CD14-positive monocyte (primary cell): ENCODE measurements at regions not wholly inside any gene's neighbourhood (a gene's known extent, or its start where the extent isn't known, plus 50 kb on each side); places are given as distances from the start of the nearest gene placed in this dataset.

ENCODE experiments used
- DNase-seq, 3 donors: peaks; one replicate each; pipeline ENCODE4 v3.0.0-alpha.2; 2011 to 2022
- H2AFZ ChIP-seq: 2 replicates; pipeline ENCODE4 v1.6.0; 2012; ENCODE audit warnings: mild to moderate bottlenecking, low read depth, low read length, inconsistent platforms; ENCODE audit not compliant: insufficient read depth, poor library complexity, severe bottlenecking
- H3K27ac ChIP-seq, 2 donors: 1 replicate in 1 of 2; 2 replicates in 1 of 2; pipeline ENCODE4 v1.5.1; 2012 to 2013; ENCODE audit warnings: low read length in 2 of 2, control low read depth in 1 of 2, inconsistent platforms in 1 of 2, low read depth in 1 of 2, mild to moderate bottlenecking in 1 of 2
- H3K27me3 ChIP-seq, 2 donors: one replicate each; pipeline versions ENCODE4 v1.6.0 to v1.6.1; 2011 to 2013; ENCODE audit warnings: low read length in 2 of 2; ENCODE audit not compliant: control insufficient read depth in 2 of 2, insufficient read depth in 2 of 2
- H3K36me3 ChIP-seq, 2 donors: replicated peaks in 1 of 2; 1 replicate in 1 of 2; 2 replicates in 1 of 2; pipeline versions ENCODE4 v1.5.1 to v1.6.1; 2012 to 2013; ENCODE audit warnings: low read length in 2 of 2, control low read depth in 1 of 2, inconsistent platforms in 1 of 2, mild to moderate bottlenecking in 1 of 2; ENCODE audit not compliant: insufficient read depth in 2 of 2, control insufficient read depth in 1 of 2
- H3K4me1 ChIP-seq, 2 donors: 1 replicate in 1 of 2; 2 replicates in 1 of 2; pipeline versions ENCODE4 v1.5.1 to v1.6.1; 2012 to 2013; ENCODE audit warnings: low read length in 2 of 2, control low read depth in 1 of 2, inconsistent platforms in 1 of 2, mild to moderate bottlenecking in 1 of 2, moderate library complexity in 1 of 2; ENCODE audit not compliant: insufficient read depth in 2 of 2, control insufficient read depth in 1 of 2
- H3K4me2 ChIP-seq: replicated peaks from 2 replicates; pipeline ENCODE3; 2012; ENCODE audit warnings: low read length, moderate library complexity, mild to moderate bottlenecking; ENCODE audit not compliant: poor library complexity, severe bottlenecking; ENCODE audit errors: extremely low read depth
- H3K4me3 ChIP-seq, 3 experiments: fragments of 200-600 bp in 1 of 3; sonication (generic) in 1 of 3; replicated peaks in 1 of 3; 1 replicate in 2 of 3; 2 replicates in 1 of 3; pipeline ENCODE4 v1.5.1; 2011 to 2013; ENCODE audit warnings: low read length in 3 of 3, mild to moderate bottlenecking in 3 of 3, control low read depth in 2 of 3, low read depth in 2 of 3, inconsistent platforms in 1 of 3, moderate library complexity in 1 of 3
- H3K79me2 ChIP-seq: 2 replicates; pipeline ENCODE4 v1.6.0; 2012; ENCODE audit warnings: mild to moderate bottlenecking, control low read depth, inconsistent platforms, low read length, moderate library complexity; ENCODE audit not compliant: insufficient read depth
- H3K9ac ChIP-seq: 2 replicates; pipeline ENCODE4 v1.6.0; 2017; ENCODE audit warnings: low read length, mild to moderate bottlenecking; ENCODE audit not compliant: insufficient read depth, poor library complexity, severe bottlenecking
- H3K9me3 ChIP-seq, 2 donors: replicated peaks in 1 of 2; 1 replicate in 1 of 2; 2 replicates in 1 of 2; pipeline versions ENCODE4 v1.5.1 to v1.6.1; 2012 to 2013; ENCODE audit warnings: low read length in 2 of 2, control low read depth in 1 of 2; ENCODE audit not compliant: control insufficient read depth in 1 of 2, insufficient read depth in 1 of 2
- H4K20me1 ChIP-seq: 2 replicates; pipeline ENCODE4 v1.6.0; 2012; ENCODE audit warnings: mild to moderate bottlenecking, low read length, control low read depth, moderate library complexity; ENCODE audit not compliant: insufficient read depth
- H3K27ac Mint-ChIP-seq, 7 donors: one replicate each; pipeline ENCODE4 v1.8.0; 2020; ENCODE audit warnings: mild to moderate bottlenecking in 7 of 7, mixed read lengths in 7 of 7, moderate library complexity in 6 of 7, inconsistent platforms in 2 of 7
- H3K27me3 Mint-ChIP-seq, 3 donors: one replicate each; pipeline ENCODE4 v1.8.0; 2021 to 2022; ENCODE audit warnings: low read depth in 3 of 3, mild to moderate bottlenecking in 3 of 3, mixed read lengths in 3 of 3, moderate library complexity in 3 of 3, inconsistent platforms in 1 of 3
- H3K36me3 Mint-ChIP-seq, 2 donors: one replicate each; pipeline ENCODE4 v1.8.0; 2020; ENCODE audit warnings: mixed read lengths in 2 of 2, inconsistent platforms in 1 of 2, mild to moderate bottlenecking in 1 of 2
- H3K4me1 Mint-ChIP-seq: one replicate; pipeline ENCODE4 v1.8.0; 2020; ENCODE audit warnings: mild to moderate bottlenecking, mixed read lengths
- H3K4me3 Mint-ChIP-seq, 2 donors: one replicate each; pipeline ENCODE4 v1.8.0; 2020; ENCODE audit warnings: mild to moderate bottlenecking in 2 of 2, mixed read lengths in 2 of 2, moderate library complexity in 1 of 2
- H3K9me3 Mint-ChIP-seq, 7 donors: one replicate each; pipeline ENCODE4 v1.8.0; 2020 to 2022; ENCODE audit warnings: mixed read lengths in 7 of 7, mild to moderate bottlenecking in 6 of 7, moderate library complexity in 6 of 7, inconsistent platforms in 2 of 7
- CTCF ChIP-seq: fragments of 200-600 bp; IDR thresholded peaks from one replicate; pipeline ENCODE4 v1.8.0; 2022; ENCODE audit warnings: antibody characterized with exemption, mild to moderate bottlenecking
- WGBS: methylation state at CpG from one replicate; pipeline ENCODE4 v1.1.5; 2013; ENCODE audit warnings: missing lambda C conversion rate; ENCODE audit not compliant: insufficient coverage; 5-methylcytosine and 5-hydroxymethylcytosine counted together
- intact Hi-C, 2 donors: fragments of 100-400 bp; cut with micrococcal nuclease; formaldehyde crosslinking; loops; one replicate each; pipeline versions ENCODE4 v1.15.0 to v1.15.1; 2023

GRCh38 chr2:19576411-19576810 lies 218.0 kb upstream of the OSR1 start:
- Mint-ChIP-seq H3K4me1 (no peaks in the 10 kb centered on the region), H3K27me3 (peaks cover 0 to 2% (median 1%) of the 10 kb centered on the region in 3 donors), H3K36me3 (no peaks in the 10 kb centered on the region), H3K9me3 (peaks cover 0 to 7% (median 1%) of the 10 kb centered on the region in 7 donors), H3K4me3 (no peak overlapping the region), H3K27ac (no peak overlapping the region)
- Histone ChIP-seq H3K4me1 (no peaks in the 10 kb centered on the region), H3K79me2 (no peaks in the 10 kb centered on the region), H3K4me3 (no peak overlapping the region), H3K4me2 (no peak overlapping the region), H2AFZ (no peak overlapping the region), H3K36me3 (no peaks in the 10 kb centered on the region), H3K27me3 (no peaks in the 10 kb centered on the region), H3K9me3 (no peaks in the 10 kb centered on the region), H4K20me1 (no peaks in the 10 kb centered on the region), H3K27ac (no peak overlapping the region), H3K9ac (no peak overlapping the region)
- DNase-seq, result no peak
- TF ChIP-seq CTCF, result no peak
- intact Hi-C loops, result no loop called here
- no CpG with 5 or more reads among the region's 3 CpGs for WGBS

GRCh38 chr2:19575641-19576040 lies 217.2 kb upstream of the OSR1 start:
- Histone ChIP-seq H3K27me3 (no peaks in the 10 kb centered on the region), H3K36me3 (no peaks in the 10 kb centered on the region)

More at GRCh38 chr2:19575641-19576040, 217.2 kb upstream of the OSR1 start:
- no peak for TF ChIP-seq CTCF
- no peak overlapping the region for H3K9ac ChIP-seq
- Mint-ChIP-seq H3K36me3 (no peaks in the 10 kb centered on the region), H3K9me3 (peaks cover 0 to 9% (median 1%) of the 10 kb centered on the region in 7 donors), H3K27me3 (peaks cover 0 to 2% (median 1%) of the 10 kb centered on the region in 3 donors), H3K4me1 (no peaks in the 10 kb centered on the region), H3K4me3 (no peak overlapping the region), H3K27ac (no peak overlapping the region)
- H3K4me3 ChIP-seq, result no peak overlapping the region
- no peak overlapping the region for H2AFZ ChIP-seq
- no peaks in the 10 kb centered on the region for H3K9me3 ChIP-seq
- no peak overlapping the region for H3K27ac ChIP-seq
- H3K4me1 ChIP-seq, result no peaks in the 10 kb centered on the region
- intact Hi-C loops, result no loop called here
- no peak overlapping the region for H3K4me2 ChIP-seq
- DNase-seq, result no peak
- no peaks in the 10 kb centered on the region for H4K20me1 ChIP-seq
- H3K79me2 ChIP-seq, result no peaks in the 10 kb centered on the region
